HTR-8/SVneo (cell line): ENCODE measurements at regions not wholly inside any gene's neighbourhood (a gene's known extent, or its start where the extent isn't known, plus 50 kb on each side); places are given as distances from the start of the nearest gene placed in this dataset.
"Not testable (repeated sequence)": the region's sequence is repeated elsewhere in the genome, so short reads cannot be mapped to it uniquely, and the experiment has no call there.

ENCODE experiments used
- DNase-seq: peaks from one replicate; pipeline ENCODE4 v3.0.0; 2011; ENCODE audit warnings: low spot score, mixed read lengths; ENCODE audit not compliant: insufficient read length
- FAIRE-seq: peaks from 2 replicates; lab custom pipeline; 2011; peaks lifted over from hg19 to GRCh38; lab: Jason Lieb, UNC

- FAIRE-seq (no peak), DNase-seq (no peak)
Observed at GRCh38 chr6:119929121-119929520, 579.6 kb upstream of the MAN1A1 start.

GRCh38 chr6:119924888-119925287, 575.3 kb upstream of the MAN1A1 start:
- not testable (repeated sequence) for DNase-seq, FAIRE-seq

- no peak for DNase-seq
- no peak for FAIRE-seq
Observed at GRCh38 chr6:119922814-119923213, 573.3 kb upstream of the MAN1A1 start.

- FAIRE-seq (no peak), DNase-seq (no peak)
Observed at GRCh38 chr6:119921491-119922010, 572.0 kb upstream of the MAN1A1 start.

GRCh38 chr6:119917186-119917585, 567.6 kb upstream of the MAN1A1 start:
- DNase-seq (no peak), FAIRE-seq (no peak)

GRCh38 chr6:119915971-119916370, 566.4 kb upstream of the MAN1A1 start:
- no peak for FAIRE-seq
- DNase-seq = no peak

GRCh38 chr6:119908157-119908556, 558.6 kb upstream of the MAN1A1 start:
- DNase-seq (no peak), FAIRE-seq (no peak)

GRCh38 chr6:119902681-119903080, 553.1 kb upstream of the MAN1A1 start:
- no peak for FAIRE-seq
- DNase-seq = no peak

- DNase-seq = no peak
- no peak for FAIRE-seq
Observed at GRCh38 chr6:119896806-119897205, 547.2 kb upstream of the MAN1A1 start.

GRCh38 chr6:119895626-119896025, 546.1 kb upstream of the MAN1A1 start:
- DNase-seq = no peak
- FAIRE-seq = no peak

- DNase-seq (no peak), FAIRE-seq (no peak)
Observed at GRCh38 chr6:119894811-119895210, 545.2 kb upstream of the MAN1A1 start.

GRCh38 chr6:119891644-119892043, 542.1 kb upstream of the MAN1A1 start:
- no peak for DNase-seq
- no peak for FAIRE-seq

GRCh38 chr6:119891206-119891605, 541.6 kb upstream of the MAN1A1 start:
- no peak for DNase-seq
- FAIRE-seq = no peak

GRCh38 chr6:119890470-119890869, 540.9 kb upstream of the MAN1A1 start:
- DNase-seq (no peak), FAIRE-seq (no peak)

- no peak for DNase-seq
- FAIRE-seq = no peak
Observed at GRCh38 chr6:119887666-119888065, 538.1 kb upstream of the MAN1A1 start.

GRCh38 chr6:119881416-119881815, 531.9 kb upstream of the MAN1A1 start:
- FAIRE-seq (no peak), DNase-seq (no peak)

- DNase-seq (no peak), FAIRE-seq (no peak)
Observed at GRCh38 chr6:119880840-119881239, 531.3 kb upstream of the MAN1A1 start.

- FAIRE-seq (no peak), DNase-seq (no peak)
Observed at GRCh38 chr6:119879731-119880130, 530.2 kb upstream of the MAN1A1 start.

GRCh38 chr6:119874381-119874780, 524.8 kb upstream of the MAN1A1 start:
- FAIRE-seq (no peak), DNase-seq (no peak)

- DNase-seq (no peak), FAIRE-seq (no peak)
Observed at GRCh38 chr6:119873107-119873506, 523.5 kb upstream of the MAN1A1 start.

- no peak for DNase-seq
- no peak for FAIRE-seq
Observed at GRCh38 chr6:119871520-119871919, 522.0 kb upstream of the MAN1A1 start.

GRCh38 chr6:119865466-119866350, 516.1 kb upstream of the MAN1A1 start:
- FAIRE-seq = no peak

More at GRCh38 chr6:119865466-119866350, 516.1 kb upstream of the MAN1A1 start:
- no peak for DNase-seq
